Fibroblast of upper back skin (primary cell): ENCODE measurements at regions not wholly inside any gene's neighbourhood (a gene's known extent, or its start where the extent isn't known, plus 50 kb on each side); places are given as distances from the start of the nearest gene placed in this dataset.

Source experiments
- DNase-seq: peaks from one replicate; pipeline ENCODE4 v3.0.0-alpha.2; 2013

GRCh38 chr11:64501500-64502427 lies 54.0 kb upstream of the SLC22A11 start:
- DNase-seq: no peak

DNA sequence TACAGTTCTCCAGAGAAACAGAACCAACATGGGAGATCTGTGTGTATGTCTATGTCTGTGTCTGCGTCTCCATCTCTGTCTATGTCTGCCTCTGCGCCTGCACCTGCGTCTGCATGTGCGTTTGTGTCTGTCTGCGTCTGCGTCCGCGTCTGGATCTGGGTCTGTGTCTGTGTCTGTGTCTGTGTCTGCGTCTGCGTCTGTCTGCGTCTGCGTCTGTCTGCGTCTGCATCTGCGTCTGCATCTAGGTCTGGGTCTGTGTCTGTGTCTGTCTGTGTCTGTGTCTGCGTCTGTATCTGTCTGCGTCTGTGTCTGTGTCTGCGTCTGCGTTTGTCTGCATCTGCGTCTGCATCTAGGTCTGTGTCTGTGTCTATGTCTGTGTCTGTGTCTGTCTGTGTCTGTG lies 53.1 kb upstream of the SLC22A11 start:
- no peak for DNase-seq

DNA sequence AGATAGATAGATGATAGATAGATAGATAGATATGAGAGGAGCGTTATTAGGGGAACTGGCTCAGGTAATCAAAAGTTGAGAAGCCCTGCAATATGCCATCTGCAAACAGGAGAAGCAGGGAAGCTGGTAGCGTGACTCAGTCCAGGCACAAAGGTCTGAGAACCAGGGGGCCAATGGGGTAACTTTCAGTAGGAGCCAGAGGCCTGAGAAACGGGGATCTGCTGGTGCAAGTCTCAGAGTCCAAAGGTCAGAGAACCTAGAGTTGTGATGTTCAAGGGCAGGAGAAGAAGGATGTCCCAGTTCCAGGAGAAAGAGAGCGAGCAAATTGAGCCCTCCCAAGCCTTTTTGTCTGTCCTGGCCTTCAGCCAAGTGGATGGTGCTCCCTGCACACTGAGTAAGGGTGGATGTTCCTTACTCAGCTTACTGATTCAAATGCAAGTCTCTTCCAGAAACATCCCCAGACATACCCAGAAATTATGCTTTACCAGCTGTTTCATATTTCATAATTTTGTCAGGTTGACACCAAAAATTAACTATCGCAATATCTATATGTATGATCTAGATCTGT lies 52.5 kb upstream of the SLC22A11 start:
- no peak for DNase-seq

- no peak for DNase-seq
Observed at GRCh38 chr11:64504999-64505398, 50.7 kb upstream of the SLC22A11 start.
